Kidney epithelial cell (primary cell): ENCODE measurements at regions not wholly inside any gene's neighbourhood (a gene's known extent, or its start where the extent isn't known, plus 50 kb on each side); places are given as distances from the start of the nearest gene placed in this dataset.
"Not testable (repeated sequence)": the region's sequence is repeated elsewhere in the genome, so short reads cannot be mapped to it uniquely, and the experiment has no call there.

Experiments used
- DNase-seq: peaks from one replicate; pipeline ENCODE4 v3.0.0-alpha.2; 2010; ENCODE audit warnings: low read depth
- H3K27me3 ChIP-seq: 2 replicates; pipeline ENCODE4 v1.6.0; 2011; ENCODE audit warnings: low read length; ENCODE audit not compliant: control insufficient read depth, insufficient read depth
- H3K36me3 ChIP-seq: 2 replicates; pipeline ENCODE4 v1.5.1; 2011; ENCODE audit warnings: low read length; ENCODE audit not compliant: control insufficient read depth, insufficient read depth
- H3K4me3 ChIP-seq: 2 replicates; pipeline ENCODE4 v1.5.1; 2011; ENCODE audit warnings: low read depth, mild to moderate bottlenecking, control low read depth, low read length
- TF ChIP-seq, protein P1 (sequence below): IDR thresholded peaks from 2 replicates; pipeline ENCODE4 v1.5.1; 2011; ENCODE audit warnings: mild to moderate bottlenecking, moderate library complexity, low read length, control low read depth, inconsistent platforms; ENCODE audit not compliant: insufficient read depth, poor library complexity, severe bottlenecking

DNA sequence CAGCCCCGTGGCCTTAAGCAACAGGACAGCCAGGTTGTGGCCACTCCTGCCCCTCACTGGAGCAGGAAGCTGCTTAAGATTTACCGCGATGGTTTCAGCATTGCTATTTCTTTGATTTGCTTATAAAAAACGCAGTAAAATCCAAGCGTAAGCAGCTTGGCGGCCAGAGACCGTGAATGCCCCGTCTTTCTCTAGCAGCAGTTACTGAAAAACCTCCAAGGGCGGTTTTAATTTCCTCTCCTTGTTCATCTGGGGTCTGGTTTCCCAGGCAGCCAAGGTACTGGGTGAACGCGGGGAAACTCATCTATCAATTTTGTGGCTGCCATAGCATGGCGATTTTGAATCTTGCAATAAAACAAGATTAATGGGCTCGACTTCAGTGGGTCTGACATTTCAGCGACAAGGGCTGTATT, 130.3 kb downstream of the MINAR1 start:
- no peak for DNase-seq

GRCh38 chr15:79562899-79563298, 130.8 kb downstream of the MINAR1 start:
- Histone ChIP-seq H3K36me3 (no peaks in the 10 kb centered on the region), H3K27me3 (peaks cover 2% of the 10 kb centered on the region), H3K4me3 (no peak overlapping the region)
- no peak for DNase-seq
- TF ChIP-seq, protein P1, sequence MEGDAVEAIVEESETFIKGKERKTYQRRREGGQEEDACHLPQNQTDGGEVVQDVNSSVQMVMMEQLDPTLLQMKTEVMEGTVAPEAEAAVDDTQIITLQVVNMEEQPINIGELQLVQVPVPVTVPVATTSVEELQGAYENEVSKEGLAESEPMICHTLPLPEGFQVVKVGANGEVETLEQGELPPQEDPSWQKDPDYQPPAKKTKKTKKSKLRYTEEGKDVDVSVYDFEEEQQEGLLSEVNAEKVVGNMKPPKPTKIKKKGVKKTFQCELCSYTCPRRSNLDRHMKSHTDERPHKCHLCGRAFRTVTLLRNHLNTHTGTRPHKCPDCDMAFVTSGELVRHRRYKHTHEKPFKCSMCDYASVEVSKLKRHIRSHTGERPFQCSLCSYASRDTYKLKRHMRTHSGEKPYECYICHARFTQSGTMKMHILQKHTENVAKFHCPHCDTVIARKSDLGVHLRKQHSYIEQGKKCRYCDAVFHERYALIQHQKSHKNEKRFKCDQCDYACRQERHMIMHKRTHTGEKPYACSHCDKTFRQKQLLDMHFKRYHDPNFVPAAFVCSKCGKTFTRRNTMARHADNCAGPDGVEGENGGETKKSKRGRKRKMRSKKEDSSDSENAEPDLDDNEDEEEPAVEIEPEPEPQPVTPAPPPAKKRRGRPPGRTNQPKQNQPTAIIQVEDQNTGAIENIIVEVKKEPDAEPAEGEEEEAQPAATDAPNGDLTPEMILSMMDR: no peak

More for the DNA sequence above, 130.3 kb downstream of the MINAR1 start:
- TF ChIP-seq, protein P1: no peak
- H3K4me3 ChIP-seq: no peak overlapping the region
- H3K27me3 ChIP-seq: peaks cover 2% of the 10 kb centered on the region
- H3K36me3 ChIP-seq: no peaks in the 10 kb centered on the region

GRCh38 chr15:79570004-79570403, 137.9 kb downstream of the MINAR1 start:
- Histone ChIP-seq H3K27me3 (no peaks in the 10 kb centered on the region), H3K4me3 (no peak overlapping the region), H3K36me3 (no peaks in the 10 kb centered on the region)
- TF ChIP-seq, protein P1: no peak
- DNase-seq: no peak

DNA sequence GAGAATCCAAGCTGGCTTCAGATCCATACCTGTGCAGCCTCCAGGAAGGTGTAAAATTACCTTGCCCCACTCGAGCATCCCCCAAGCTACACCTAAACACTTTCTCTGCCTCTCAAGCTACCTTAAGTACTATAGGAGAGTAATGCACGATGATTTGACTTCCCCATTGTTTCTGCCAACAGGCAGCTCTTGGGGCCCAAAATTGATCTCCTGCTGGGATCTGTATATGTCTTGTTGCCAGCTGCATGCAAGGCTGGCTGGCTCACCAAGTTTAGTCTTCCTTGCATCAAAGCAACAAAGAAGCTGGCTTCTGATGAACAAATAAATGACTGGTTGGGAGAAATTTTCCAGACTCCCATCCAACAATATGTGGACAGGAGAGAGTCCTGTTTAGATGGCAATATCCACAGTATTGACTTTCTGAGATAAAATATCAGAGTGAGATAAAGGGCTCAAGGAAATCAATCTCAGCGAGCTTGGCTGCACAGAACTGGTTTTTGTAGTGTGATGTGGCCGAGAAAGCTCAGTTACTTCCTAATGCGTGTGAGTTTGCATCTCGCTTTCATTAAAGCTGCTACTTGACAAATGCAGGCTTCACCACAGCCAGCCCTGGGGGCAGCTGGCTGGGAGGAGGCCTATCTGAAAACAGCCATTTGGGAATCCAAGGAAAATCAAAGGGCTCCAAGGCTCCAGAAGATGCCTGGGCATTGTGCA, 140.7 kb downstream of the MINAR1 start:
- H3K4me3 ChIP-seq: no peak overlapping the region
- H3K36me3 ChIP-seq: no peaks in the 10 kb centered on the region
- DNase-seq: no peak
- TF ChIP-seq, protein P1: no peak
- H3K27me3 ChIP-seq: no peaks in the 10 kb centered on the region

DNA sequence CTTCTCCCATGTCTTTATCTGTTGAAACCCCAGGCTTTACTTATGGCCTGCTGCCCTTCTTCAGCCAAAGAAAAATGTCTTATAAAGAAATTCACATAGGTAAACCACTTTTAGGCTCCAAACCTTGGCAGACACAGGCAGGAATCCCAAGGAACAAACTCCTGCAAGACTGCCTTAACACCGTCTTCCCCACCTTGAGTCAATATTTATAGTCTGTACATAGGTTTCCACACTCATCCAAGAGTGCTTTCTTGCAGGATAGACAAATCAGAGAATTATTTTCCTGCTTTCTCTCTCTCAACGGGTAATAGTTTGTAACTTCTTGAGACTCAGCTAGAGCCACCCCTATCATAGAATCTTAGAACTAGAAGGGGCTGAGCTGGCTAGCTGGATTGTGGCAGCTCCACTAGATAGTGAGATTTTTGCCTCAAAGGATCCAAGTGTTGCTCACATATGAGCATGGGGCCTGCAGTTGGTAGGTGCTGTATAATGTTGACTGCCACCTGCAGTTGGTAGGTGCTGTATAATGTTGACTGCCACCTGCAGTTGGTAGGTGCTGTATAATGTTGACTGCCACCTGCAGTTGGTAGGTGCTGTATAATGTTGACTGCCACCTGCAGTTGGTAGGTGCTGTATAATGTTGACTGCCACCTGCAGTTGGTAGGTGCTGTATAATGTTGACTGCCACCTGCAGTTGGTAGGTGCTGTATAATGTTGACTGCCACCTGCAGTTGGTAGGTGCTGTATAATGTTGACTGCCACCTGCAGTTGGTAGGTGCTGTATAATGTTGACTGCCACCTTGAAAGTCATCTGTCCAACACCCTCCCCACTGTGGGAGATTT, 142.5 kb downstream of the MINAR1 start:
- not testable (repeated sequence) for H3K36me3 ChIP-seq

GRCh38 chr15:79582650-79583049, 150.5 kb downstream of the MINAR1 start:
- TF ChIP-seq, protein P1: no peak
- H3K36me3 ChIP-seq: no peaks in the 10 kb centered on the region
- H3K27me3 ChIP-seq: no peaks in the 10 kb centered on the region
- DNase-seq: no peak
- H3K4me3 ChIP-seq: no peak overlapping the region

More for the DNA sequence above, 142.5 kb downstream of the MINAR1 start:
- not testable (repeated sequence) for H3K27me3 ChIP-seq, DNase-seq, H3K4me3 ChIP-seq
